GM18519 (cell line): ENCODE measurements at regions not wholly inside any gene's neighbourhood (a gene's known extent, or its start where the extent isn't known, plus 50 kb on each side); places are given as distances from the start of the nearest gene placed in this dataset.
"Not testable (repeated sequence)": the region's sequence is repeated elsewhere in the genome, so short reads cannot be mapped to it uniquely, and the experiment has no call there.

Experiments
- ATAC-seq: cut with Tn5 transposase; IDR thresholded peaks from one replicate; pipeline ENCODE4 v1.9.1; 2021; ENCODE audit warnings: mild to moderate bottlenecking, moderate library complexity; ENCODE audit not compliant: unreplicated experiment, low FRiP score

GRCh38 chr13:42474954-42475353 lies 99.0 kb upstream of the TNFSF11 start:
- ATAC-seq, result no peak

- no peak for ATAC-seq
Observed at GRCh38 chr13:42477596-42478190, 96.3 kb upstream of the TNFSF11 start.

- no peak for ATAC-seq
Observed at GRCh38 chr13:42478531-42479156, 95.3 kb upstream of the TNFSF11 start.

GRCh38 chr13:42484386-42484785 lies 89.6 kb upstream of the TNFSF11 start:
- ATAC-seq, result no peak

GRCh38 chr13:42485272-42485671 lies 88.7 kb upstream of the TNFSF11 start:
- ATAC-seq, result no peak

GRCh38 chr13:42486711-42487198 lies 87.2 kb upstream of the TNFSF11 start:
- ATAC-seq, result no peak

GRCh38 chr13:42487221-42487620 lies 86.7 kb upstream of the TNFSF11 start:
- no peak for ATAC-seq

- ATAC-seq, result no peak
Observed at GRCh38 chr13:42490676-42491075, 83.3 kb upstream of the TNFSF11 start.

GRCh38 chr13:42492372-42492920 lies 81.5 kb upstream of the TNFSF11 start:
- no peak for ATAC-seq

GRCh38 chr13:42494157-42494556 lies 79.8 kb upstream of the TNFSF11 start:
- no peak for ATAC-seq

- ATAC-seq, result no peak
Observed at GRCh38 chr13:42495255-42495654, 78.7 kb upstream of the TNFSF11 start.

GRCh38 chr13:42495751-42496150 lies 78.2 kb upstream of the TNFSF11 start:
- ATAC-seq, result no peak

GRCh38 chr13:42496926-42497554 lies 76.9 kb upstream of the TNFSF11 start:
- not testable (repeated sequence) for ATAC-seq

GRCh38 chr13:42497798-42498197 lies 76.2 kb upstream of the TNFSF11 start:
- ATAC-seq, result peak; percentile 87

GRCh38 chr13:42498521-42498920 lies 75.4 kb upstream of the TNFSF11 start:
- ATAC-seq, result no peak
